Left colon (tissue), 2 donors: ENCODE measurements at regions not wholly inside any gene's neighbourhood (a gene's known extent, or its start where the extent isn't known, plus 50 kb on each side); places are given as distances from the start of the nearest gene placed in this dataset.
"Not testable (repeated sequence)": the region's sequence is repeated elsewhere in the genome, so short reads cannot be mapped to it uniquely, and the experiment has no call there.

Experiments
- ATAC-seq: fragments of 200-7000 bp; cut with Tn5 transposase; one replicate; pipeline ENCODE4 v1.9.1; 2020; ENCODE audit warnings: mild to moderate bottlenecking, moderate library complexity
- DNase-seq, 2 donors: peaks; one replicate each; pipeline ENCODE4 v3.0.0-alpha.2; 2020
- intact Hi-C, 2 donors: fragments of 100-400 bp; cut with DNase I in 1 of 2; cut with micrococcal nuclease in 1 of 2; formaldehyde crosslinking; loops; one replicate each; pipeline versions ENCODE4 v1.11.2 to v1.14.0; 2022; cut with DNase I, micrococcal nuclease
- donor health status: DM: no; HTN: no; CAD: no.
- donor health status: DM: yes; HTN: yes; CAD: no.

- no peak for DNase-seq
- intact Hi-C loops, result no loop called here
- no peak for ATAC-seq
Observed at GRCh38 chr10:65670087-65670486, 1255.7 kb upstream of the LRRTM3 start.

GRCh38 chr10:65670596-65670995 lies 1255.2 kb upstream of the LRRTM3 start:
- DNase-seq, ATAC-seq, intact Hi-C loops: not testable (repeated sequence)

GRCh38 chr10:65675236-65675635 lies 1250.6 kb upstream of the LRRTM3 start:
- ATAC-seq, result peak; percentile 100
- intact Hi-C loops, result no loop called here
- peak; percentile 28 to 60 for DNase-seq

- intact Hi-C loops, result no loop called here
- DNase-seq, result no peak
- peak; percentile 83 for ATAC-seq
Observed at GRCh38 chr10:65684896-65685295, 1240.9 kb upstream of the LRRTM3 start.

- DNase-seq, result no peak
- no peak for ATAC-seq
- intact Hi-C loops, result no loop called here
Observed at GRCh38 chr10:65701168-65701776, 1224.6 kb upstream of the LRRTM3 start.

GRCh38 chr10:65708057-65708456 lies 1217.8 kb upstream of the LRRTM3 start:
- intact Hi-C loops, result no loop called here
- ATAC-seq (no peak), DNase-seq (no peak)

- intact Hi-C loops, result no loop called here
- ATAC-seq (no peak), DNase-seq (no peak)
Observed at GRCh38 chr10:65710306-65710705, 1215.5 kb upstream of the LRRTM3 start.

GRCh38 chr10:65719790-65720189 lies 1206.0 kb upstream of the LRRTM3 start:
- intact Hi-C loops, result no loop called here
- DNase-seq (no peak), ATAC-seq (no peak)

- DNase-seq (no peak), ATAC-seq (no peak)
- intact Hi-C loops, result no loop called here
Observed at GRCh38 chr10:65720901-65721300, 1204.9 kb upstream of the LRRTM3 start.

- intact Hi-C loops, result no loop called here
- no peak for DNase-seq
- ATAC-seq, result no peak
Observed at GRCh38 chr10:65723525-65723924, 1202.3 kb upstream of the LRRTM3 start.

- DNase-seq, result no peak
- no peak for ATAC-seq
- intact Hi-C loops, result no loop called here
Observed at GRCh38 chr10:65735382-65735781, 1190.5 kb upstream of the LRRTM3 start.

GRCh38 chr10:65742906-65743305 lies 1182.9 kb upstream of the LRRTM3 start:
- DNase-seq, result no peak
- intact Hi-C loops, result no loop called here
- ATAC-seq, result no peak

- intact Hi-C loops, result no loop called here
- DNase-seq (no peak), ATAC-seq (peak; percentile 52)
Observed at GRCh38 chr10:65751218-65751617, 1174.6 kb upstream of the LRRTM3 start.

- ATAC-seq, result no peak
- intact Hi-C loops, result no loop called here
Observed at GRCh38 chr10:65751896-65752295, 1173.9 kb upstream of the LRRTM3 start.

GRCh38 chr10:65753532-65753931 lies 1172.3 kb upstream of the LRRTM3 start:
- DNase-seq (no peak), ATAC-seq (no peak)
- intact Hi-C loops, result no loop called here

More at GRCh38 chr10:65751896-65752295, 1173.9 kb upstream of the LRRTM3 start:
- no peak for DNase-seq

- intact Hi-C loops, result no loop called here
- ATAC-seq, result no peak
Observed at GRCh38 chr10:65754112-65754511, 1171.7 kb upstream of the LRRTM3 start.

GRCh38 chr10:65762311-65762710 lies 1163.5 kb upstream of the LRRTM3 start:
- intact Hi-C loops, result no loop called here
- no peak for ATAC-seq
- no peak for DNase-seq

More at GRCh38 chr10:65754112-65754511, 1171.7 kb upstream of the LRRTM3 start:
- no peak for DNase-seq

GRCh38 chr10:65765006-65765541 lies 1160.8 kb upstream of the LRRTM3 start:
- ATAC-seq (no peak), DNase-seq (no peak)
- intact Hi-C loops, result no loop called here

GRCh38 chr10:65769828-65770227 lies 1156.0 kb upstream of the LRRTM3 start:
- DNase-seq (no peak), ATAC-seq (no peak)
- intact Hi-C loops, result no loop called here

- DNase-seq, result no peak
- ATAC-seq, result no peak
- intact Hi-C loops, result no loop called here
Observed at GRCh38 chr10:65778753-65779152, 1147.1 kb upstream of the LRRTM3 start.

- DNase-seq (no peak), ATAC-seq (no peak)
- intact Hi-C loops, result no loop called here
Observed at GRCh38 chr10:65779985-65780384, 1145.9 kb upstream of the LRRTM3 start.
